HEK293 (cell line): ENCODE measurements at regions not wholly inside any gene's neighbourhood (a gene's known extent, or its start where the extent isn't known, plus 50 kb on each side); places are given as distances from the start of the nearest gene placed in this dataset.

Experiments
- BCL11A ChIP-seq: fragments of 450-650 bp; formaldehyde crosslinking; IDR thresholded peaks from 2 replicates; pipeline ENCODE4 v1.5.1; 2016; ENCODE audit warnings: low read depth, missing biosample characterization, missing genetic modification characterization
- CTCF ChIP-seq: fragments of 450-650 bp; formaldehyde crosslinking; IDR thresholded peaks from 2 replicates; pipeline ENCODE4 v1.5.1; 2016; ENCODE audit warnings: missing biosample characterization, missing genetic modification characterization
- INSM2 ChIP-seq: fragments of 450-650 bp; formaldehyde crosslinking; IDR thresholded peaks from 2 replicates; pipeline ENCODE4 v1.5.1; 2016; ENCODE audit warnings: missing biosample characterization, missing genetic modification characterization
- OSR2 ChIP-seq: fragments of 450-650 bp; formaldehyde crosslinking; IDR thresholded peaks from 2 replicates; pipeline ENCODE4 v1.5.1; 2016; ENCODE audit warnings: missing biosample characterization, missing genetic modification characterization
- PBX3 ChIP-seq: sonication (generic); formaldehyde crosslinking; IDR thresholded peaks from 2 replicates; pipeline ENCODE4 v1.8.1; 2022; ENCODE audit warnings: mild to moderate bottlenecking, moderate library complexity, missing genetic modification reagents
- REST ChIP-seq: fragments of 450-650 bp; formaldehyde crosslinking; IDR thresholded peaks from 2 replicates; pipeline ENCODE4 v1.5.1; 2016; ENCODE audit warnings: missing biosample characterization, missing genetic modification characterization
- TCF7L2 ChIP-seq: IDR thresholded peaks from 2 replicates; pipeline ENCODE4 v1.6.1; 2011; ENCODE audit warnings: low read depth, mild to moderate bottlenecking, inconsistent platforms, low read length, moderate library complexity, borderline replicate concordance
- ZBTB21 ChIP-seq: fragments of 450-650 bp; formaldehyde crosslinking; IDR thresholded peaks from 2 replicates; pipeline ENCODE4 v1.5.1; 2017; ENCODE audit warnings: missing biosample characterization, missing genetic modification characterization
- ZIC2 ChIP-seq: fragments of 450-650 bp; formaldehyde crosslinking; IDR thresholded peaks from 2 replicates; pipeline ENCODE4 v1.5.1; 2016; ENCODE audit warnings: missing biosample characterization, missing genetic modification characterization
- ZNF280D ChIP-seq: fragments of 450-650 bp; formaldehyde crosslinking; IDR thresholded peaks from 2 replicates; pipeline ENCODE4 v1.5.1; 2016; ENCODE audit warnings: missing biosample characterization, missing genetic modification characterization
- ZNF302 ChIP-seq: fragments of 450-650 bp; formaldehyde crosslinking; IDR thresholded peaks from 2 replicates; pipeline ENCODE4 v1.5.1; 2016; ENCODE audit warnings: missing biosample characterization, missing genetic modification characterization, low read depth
- ZNF560 ChIP-seq: fragments of 450-650 bp; formaldehyde crosslinking; IDR thresholded peaks from 2 replicates; pipeline ENCODE4 v1.5.1; 2017; ENCODE audit warnings: missing biosample characterization, missing genetic modification characterization, borderline replicate concordance
- ZNF660 ChIP-seq: fragments of 450-650 bp; IDR thresholded peaks from 2 replicates; pipeline ENCODE4 v1.5.1; 2018; ENCODE audit warnings: missing biosample characterization, mild to moderate bottlenecking, missing genetic modification characterization

- no peak for TF ChIP-seq CTCF (tag by site-specific recombination)
- TF ChIP-seq ZNF302 (tag by site-specific recombination) = no peak
- TF ChIP-seq ZNF280D (tag by site-specific recombination) = no peak
- TF ChIP-seq PBX3 (CRISPR knock-in tag) = no peak
- TF ChIP-seq TCF7L2 = no peak
- no peak for TF ChIP-seq REST (tag by site-specific recombination)
- TF ChIP-seq ZNF560 (tag by site-specific recombination) = no peak
- no peak for TF ChIP-seq OSR2 (tag by site-specific recombination)
- TF ChIP-seq ZBTB21 (tag by site-specific recombination) = no peak
- no peak for TF ChIP-seq ZIC2 (tag by site-specific recombination)
- no peak for TF ChIP-seq BCL11A (tag by site-specific recombination)
- TF ChIP-seq INSM2 = no peak
- TF ChIP-seq ZNF660 = no peak
Measured at GRCh38 chr1:177746155-177746554, 223.7 kb downstream of the SEC16B start.
